Adrenal gland (tissue), 5 donors: ENCODE measurements at regions not wholly inside any gene's neighbourhood (a gene's known extent, or its start where the extent isn't known, plus 50 kb on each side); places are given as distances from the start of the nearest gene placed in this dataset.

Source experiments
- POLR2A ChIP-seq, 2 donors: fragments of 450-650 bp; IDR thresholded peaks; one replicate each; pipeline ENCODE4 v1.6.1; 2017; ENCODE audit warnings: antibody characterized with exemption in 2 of 2, mild to moderate bottlenecking in 2 of 2, moderate library complexity in 1 of 2
- TF ChIP-seq, protein P1 (sequence below), 6 experiments: fragments of 450-650 bp in 4 of 6; fragments of 200-600 bp in 2 of 6; sonication (generic) in 1 of 6; IDR thresholded peaks; 1 replicate in 5 of 6; 2 replicates in 1 of 6; pipeline versions ENCODE4 v1.5.1 to v1.8.0; 2016 to 2021; ENCODE audit warnings: antibody characterized with exemption in 6 of 6, mild to moderate bottlenecking in 2 of 6, moderate library complexity in 1 of 6
- donor health status: DM: no; HTN: no; CAD: no.

DNA sequence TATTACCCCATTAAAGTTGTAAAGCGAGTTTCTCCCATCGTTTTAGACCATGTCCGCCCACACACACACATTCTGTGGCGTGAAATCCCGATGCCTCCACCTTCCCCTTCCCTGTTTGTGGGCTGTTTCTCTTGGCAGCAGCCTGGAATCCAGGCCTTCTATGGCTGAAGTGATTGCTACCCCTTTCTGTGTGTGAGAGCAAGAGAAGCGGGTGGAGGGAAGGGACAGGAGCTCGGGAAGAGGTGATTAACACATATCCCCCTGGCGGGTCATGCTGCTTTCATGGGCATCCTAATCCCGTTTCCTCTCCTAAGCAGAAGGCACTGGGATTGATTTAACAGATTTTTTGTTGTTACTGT lies 283.8 kb upstream of the RGMA start:
- TF ChIP-seq, protein P1, sequence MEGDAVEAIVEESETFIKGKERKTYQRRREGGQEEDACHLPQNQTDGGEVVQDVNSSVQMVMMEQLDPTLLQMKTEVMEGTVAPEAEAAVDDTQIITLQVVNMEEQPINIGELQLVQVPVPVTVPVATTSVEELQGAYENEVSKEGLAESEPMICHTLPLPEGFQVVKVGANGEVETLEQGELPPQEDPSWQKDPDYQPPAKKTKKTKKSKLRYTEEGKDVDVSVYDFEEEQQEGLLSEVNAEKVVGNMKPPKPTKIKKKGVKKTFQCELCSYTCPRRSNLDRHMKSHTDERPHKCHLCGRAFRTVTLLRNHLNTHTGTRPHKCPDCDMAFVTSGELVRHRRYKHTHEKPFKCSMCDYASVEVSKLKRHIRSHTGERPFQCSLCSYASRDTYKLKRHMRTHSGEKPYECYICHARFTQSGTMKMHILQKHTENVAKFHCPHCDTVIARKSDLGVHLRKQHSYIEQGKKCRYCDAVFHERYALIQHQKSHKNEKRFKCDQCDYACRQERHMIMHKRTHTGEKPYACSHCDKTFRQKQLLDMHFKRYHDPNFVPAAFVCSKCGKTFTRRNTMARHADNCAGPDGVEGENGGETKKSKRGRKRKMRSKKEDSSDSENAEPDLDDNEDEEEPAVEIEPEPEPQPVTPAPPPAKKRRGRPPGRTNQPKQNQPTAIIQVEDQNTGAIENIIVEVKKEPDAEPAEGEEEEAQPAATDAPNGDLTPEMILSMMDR (IDR thresholded peaks at IDR 0.05): no peak
- no peak for TF ChIP-seq POLR2A (IDR thresholded peaks at IDR 0.05)
